ENCODE measurements at regions not wholly inside any gene's neighbourhood (a gene's known extent, or its start where the extent isn't known, plus 50 kb on each side); places are given as distances from the start of the nearest gene placed in this dataset.

DNA sequence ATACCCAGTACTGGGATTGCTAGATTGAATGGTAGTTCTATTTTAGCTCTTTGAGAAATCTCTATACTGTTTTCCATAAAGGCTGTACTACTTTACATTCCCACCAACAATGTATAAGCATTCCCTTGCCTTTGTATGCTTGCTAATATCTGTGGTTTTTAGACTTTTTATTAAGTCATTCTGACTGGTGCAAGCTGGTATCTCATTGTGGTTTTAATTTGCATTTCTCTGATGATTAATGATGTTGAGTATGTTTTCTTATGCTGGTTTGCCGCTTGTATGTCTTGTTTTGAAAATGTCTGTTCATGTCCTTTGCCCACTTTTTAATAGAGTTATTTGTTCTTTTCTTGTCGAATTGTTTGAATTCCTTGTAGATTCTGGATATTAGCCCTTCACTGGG is 512.7 kb upstream of the PAPPA start:
- TF ChIP-seq, protein P1, sequence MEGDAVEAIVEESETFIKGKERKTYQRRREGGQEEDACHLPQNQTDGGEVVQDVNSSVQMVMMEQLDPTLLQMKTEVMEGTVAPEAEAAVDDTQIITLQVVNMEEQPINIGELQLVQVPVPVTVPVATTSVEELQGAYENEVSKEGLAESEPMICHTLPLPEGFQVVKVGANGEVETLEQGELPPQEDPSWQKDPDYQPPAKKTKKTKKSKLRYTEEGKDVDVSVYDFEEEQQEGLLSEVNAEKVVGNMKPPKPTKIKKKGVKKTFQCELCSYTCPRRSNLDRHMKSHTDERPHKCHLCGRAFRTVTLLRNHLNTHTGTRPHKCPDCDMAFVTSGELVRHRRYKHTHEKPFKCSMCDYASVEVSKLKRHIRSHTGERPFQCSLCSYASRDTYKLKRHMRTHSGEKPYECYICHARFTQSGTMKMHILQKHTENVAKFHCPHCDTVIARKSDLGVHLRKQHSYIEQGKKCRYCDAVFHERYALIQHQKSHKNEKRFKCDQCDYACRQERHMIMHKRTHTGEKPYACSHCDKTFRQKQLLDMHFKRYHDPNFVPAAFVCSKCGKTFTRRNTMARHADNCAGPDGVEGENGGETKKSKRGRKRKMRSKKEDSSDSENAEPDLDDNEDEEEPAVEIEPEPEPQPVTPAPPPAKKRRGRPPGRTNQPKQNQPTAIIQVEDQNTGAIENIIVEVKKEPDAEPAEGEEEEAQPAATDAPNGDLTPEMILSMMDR (IDR thresholded peaks at IDR 0.05; ENCODE audit: unreplicated experiment) = no peak
- peaks cover 13% of the 10 kb centered on the region for H3K27me3 Mint-ChIP-seq
- H3K4me3 Mint-ChIP-seq (ENCODE audit: low read depth) = no peak overlapping the region
- DNase-seq (ENCODE audit: low spot score, unreplicated experiment) = no peak
- no peaks in the 10 kb centered on the region for H3K9me3 Mint-ChIP-seq (ENCODE audit: low read depth)
- no peaks in the 10 kb centered on the region for H3K36me3 Mint-ChIP-seq (ENCODE audit: insufficient read depth)
- H3K27ac Mint-ChIP-seq = no peak overlapping the region
- H3K4me1 Mint-ChIP-seq (ENCODE audit: low read depth) = no peaks in the 10 kb centered on the region

DNA sequence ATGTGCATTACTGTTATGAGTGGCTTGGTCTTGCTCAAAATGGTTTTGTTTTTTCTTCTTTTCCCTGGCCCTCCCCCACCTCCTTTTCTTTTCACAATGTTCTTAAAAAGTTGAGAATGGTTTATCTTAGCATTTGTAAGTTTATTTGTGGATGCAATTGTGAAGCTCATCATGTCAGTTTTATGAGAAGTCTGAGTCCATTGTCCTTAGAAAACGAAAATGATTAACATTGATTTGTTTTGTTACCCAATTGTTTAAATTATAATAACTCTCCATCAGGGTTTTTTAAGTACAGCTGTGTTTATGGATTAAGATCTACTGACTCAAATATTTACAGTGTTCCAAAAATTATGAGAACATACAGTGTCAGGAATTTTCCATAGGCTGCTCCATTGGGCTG is 511.3 kb upstream of the PAPPA start:
- Mint-ChIP-seq H3K36me3 (ENCODE audit: insufficient read depth) (no peaks in the 10 kb centered on the region), H3K27me3 (peaks cover 4% of the 10 kb centered on the region), H3K27ac (no peak overlapping the region), H3K4me1 (ENCODE audit: low read depth) (no peaks in the 10 kb centered on the region), H3K4me3 (ENCODE audit: low read depth) (no peak overlapping the region), H3K9me3 (ENCODE audit: low read depth) (no peaks in the 10 kb centered on the region)
- DNase-seq (ENCODE audit: low spot score, unreplicated experiment) = no peak
- TF ChIP-seq, protein P1 (IDR thresholded peaks at IDR 0.05; ENCODE audit: unreplicated experiment) = no peak

DNA sequence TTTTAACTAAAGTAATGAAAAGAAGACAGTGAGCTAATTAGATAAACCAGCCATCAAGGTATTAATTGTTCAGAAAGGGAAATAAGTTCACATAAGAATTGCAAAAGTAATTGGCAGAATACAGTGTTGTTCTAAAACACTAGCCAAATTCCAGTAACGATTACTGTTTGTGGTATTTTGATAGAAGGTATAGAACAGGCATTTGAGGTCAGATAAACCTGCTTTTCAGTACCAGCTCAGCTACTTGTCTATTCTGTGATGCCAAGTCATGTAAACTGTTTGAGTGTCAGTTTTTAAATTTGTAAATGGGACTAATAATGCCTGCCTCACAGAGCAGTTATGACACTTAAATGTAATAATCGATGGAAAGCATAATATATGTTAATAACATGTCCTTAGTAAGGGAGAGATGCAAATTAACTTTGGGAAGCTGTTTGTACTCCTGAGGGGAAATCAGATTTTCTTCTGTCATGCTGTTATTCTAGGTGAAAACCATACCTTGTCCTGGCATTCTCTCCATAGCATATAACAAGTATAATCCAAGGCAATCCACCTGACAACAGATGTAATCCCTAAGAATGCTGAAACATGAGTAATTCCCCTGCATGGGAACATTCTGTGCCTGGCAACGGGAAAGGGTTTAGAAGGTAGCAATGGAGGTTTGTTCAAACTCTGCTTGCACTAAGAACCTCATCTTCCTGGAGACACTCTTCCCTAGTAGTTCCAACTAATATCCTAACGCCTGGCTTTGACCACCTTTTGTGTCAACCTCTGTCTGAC is 509.5 kb upstream of the PAPPA start:
- H3K36me3 Mint-ChIP-seq (ENCODE audit: insufficient read depth) = no peaks in the 10 kb centered on the region
- no peaks in the 10 kb centered on the region for H3K27me3 Mint-ChIP-seq
- DNase-seq (ENCODE audit: low spot score, unreplicated experiment) = no peak
- H3K9me3 Mint-ChIP-seq (ENCODE audit: low read depth) = no peaks in the 10 kb centered on the region
- TF ChIP-seq, protein P1 (IDR thresholded peaks at IDR 0.05; ENCODE audit: unreplicated experiment) = no peak
- H3K27ac Mint-ChIP-seq = no peak overlapping the region
- H3K4me3 Mint-ChIP-seq (ENCODE audit: low read depth) = no peak overlapping the region
- no peaks in the 10 kb centered on the region for H3K4me1 Mint-ChIP-seq (ENCODE audit: low read depth)

DNA sequence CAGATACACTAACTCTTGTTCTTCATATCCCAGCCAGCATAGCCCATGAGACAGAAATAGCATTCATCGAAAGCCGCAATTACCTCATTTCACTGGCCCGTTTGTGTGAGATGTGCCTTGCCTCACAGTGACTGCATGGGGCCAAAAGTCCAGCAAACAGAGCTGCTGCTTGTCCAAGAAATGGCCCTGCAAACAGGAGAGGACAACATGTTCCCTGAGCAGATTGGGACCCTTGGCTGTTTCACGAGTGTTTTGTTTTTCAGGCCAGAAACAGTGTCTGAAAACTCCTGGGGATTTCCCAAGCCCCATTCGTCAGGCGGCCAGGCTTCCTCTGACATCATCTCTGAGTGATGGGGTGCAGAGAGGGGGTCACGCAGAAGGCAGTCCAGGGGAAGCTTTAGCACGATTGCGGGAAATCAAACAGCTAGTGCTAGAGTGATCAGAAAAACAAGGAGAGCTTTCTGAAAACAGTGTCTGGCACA is 503.6 kb upstream of the PAPPA start:
- no peak overlapping the region for H3K4me3 Mint-ChIP-seq (ENCODE audit: low read depth)
- no peak overlapping the region for H3K27ac Mint-ChIP-seq
- H3K9me3 Mint-ChIP-seq (ENCODE audit: low read depth) = no peaks in the 10 kb centered on the region
- no peaks in the 10 kb centered on the region for H3K36me3 Mint-ChIP-seq (ENCODE audit: insufficient read depth)
- TF ChIP-seq, protein P1 (IDR thresholded peaks at IDR 0.05; ENCODE audit: unreplicated experiment) = no peak
- H3K4me1 Mint-ChIP-seq (ENCODE audit: low read depth) = no peaks in the 10 kb centered on the region
- DNase-seq (ENCODE audit: low spot score, unreplicated experiment) = no peak
- H3K27me3 Mint-ChIP-seq = peaks cover 3% of the 10 kb centered on the region

DNA sequence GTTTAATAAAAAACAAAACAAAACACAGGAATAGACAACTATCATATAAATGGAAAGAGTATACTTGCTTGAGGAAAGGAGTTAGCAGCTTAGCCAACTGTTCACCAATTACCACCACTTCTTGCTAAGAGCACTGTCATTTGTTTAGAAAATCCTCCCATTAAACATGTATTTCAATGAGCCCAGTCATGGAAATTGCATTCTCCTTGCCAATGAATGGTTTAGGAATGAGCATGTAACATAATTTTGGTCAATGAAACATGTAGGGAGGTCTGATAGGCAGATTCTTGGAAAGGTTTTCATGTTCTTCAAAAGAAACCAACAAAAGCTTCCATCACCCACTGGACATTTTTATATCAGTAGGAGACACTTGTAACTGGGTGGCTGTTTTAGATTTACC is 502.8 kb upstream of the PAPPA start:
- Mint-ChIP-seq H3K36me3 (ENCODE audit: insufficient read depth) (no peaks in the 10 kb centered on the region), H3K27me3 (peaks cover 3% of the 10 kb centered on the region), H3K4me1 (ENCODE audit: low read depth) (no peaks in the 10 kb centered on the region), H3K9me3 (ENCODE audit: low read depth) (no peaks in the 10 kb centered on the region), H3K4me3 (ENCODE audit: low read depth) (no peak overlapping the region), H3K27ac (no peak overlapping the region)
- TF ChIP-seq, protein P1 (IDR thresholded peaks at IDR 0.05; ENCODE audit: unreplicated experiment) = no peak
- no peak for DNase-seq (ENCODE audit: low spot score, unreplicated experiment)
